PC-3 (cell line): ENCODE measurements at regions not wholly inside any gene's neighbourhood (a gene's known extent, or its start where the extent isn't known, plus 50 kb on each side); places are given as distances from the start of the nearest gene placed in this dataset.

Source experiments
- ATAC-seq: fragments of 200-7000 bp; cut with Tn5 transposase; 2 replicates; pipeline ENCODE4 v1.9.1; 2020; ENCODE audit warnings: mild to moderate bottlenecking, moderate library complexity
- BruUV-seq: library from RNA; stranded (reverse); fragments of 400-500 nt; replicated peaks from 2 replicates; lab custom pipeline; 2021; lab: Mats Ljungman, UMichigan
- CTCF ChIA-PET: fragments of 300-600 bp; sonication (Branson Sonifier 250); formaldehyde crosslinking; loops from one replicate; lab custom pipeline; 2022; ENCODE audit warnings: antibody characterized with exemption; lab: Charles Lee
- POLR2A ChIA-PET: fragments of 300-600 bp; sonication (Branson Sonifier 250); formaldehyde crosslinking; loops from one replicate; lab custom pipeline; 2022; ENCODE audit warnings: antibody characterized with exemption; ENCODE audit not compliant: unreplicated experiment; lab: Charles Lee
- DNase-seq: peaks from one replicate; pipeline ENCODE4 v3.0.0-alpha.2; 2015
- H2AFZ ChIP-seq: fragments of 300-600 bp; sonication (generic); 2 replicates; pipeline ENCODE4 v1.6.0; 2016; ENCODE audit warnings: antibody characterized with exemption, low read length
- H3F3A ChIP-seq: fragments of 300-600 bp; sonication (generic); one replicate; pipeline ENCODE4 v1.6.0; 2017; ENCODE audit warnings: antibody characterized with exemption, low read length, control low read depth, mild to moderate bottlenecking; ENCODE audit not compliant: unreplicated experiment
- H3K27ac ChIP-seq: fragments of 300-600 bp; sonication (generic); 2 replicates; pipeline ENCODE4 v1.5.1; 2016; ENCODE audit warnings: mild to moderate bottlenecking, low read length
- H3K27me3 ChIP-seq: fragments of 300-600 bp; sonication (generic); 2 replicates; pipeline ENCODE4 v1.6.1; 2016; ENCODE audit warnings: low read length, mixed read lengths
- H3K36me3 ChIP-seq: fragments of 300-600 bp; sonication (generic); 2 replicates; pipeline ENCODE4 v1.6.1; 2016; ENCODE audit warnings: low read depth, mixed run types, low read length, mixed read lengths
- H3K4me1 ChIP-seq: fragments of 300-600 bp; sonication (generic); 2 replicates; pipeline ENCODE4 v1.5.1; 2016; ENCODE audit warnings: low read length; ENCODE audit not compliant: insufficient read depth
- H3K4me2 ChIP-seq: fragments of 300-600 bp; sonication (generic); 2 replicates; pipeline ENCODE4 v1.6.0; 2016; ENCODE audit warnings: low read length
- H3K4me3 ChIP-seq: fragments of 300-600 bp; sonication (generic); 2 replicates; pipeline ENCODE4 v1.5.1; 2016; ENCODE audit warnings: mild to moderate bottlenecking, low read length, mixed read lengths
- H3K79me2 ChIP-seq: fragments of 300-600 bp; sonication (generic); 2 replicates; pipeline ENCODE4 v1.6.1; 2017; ENCODE audit warnings: low read length, mixed read lengths
- H3K9ac ChIP-seq: fragments of 300-600 bp; sonication (generic); 2 replicates; pipeline ENCODE4 v1.6.0; 2016; ENCODE audit warnings: mild to moderate bottlenecking, low read length
- H3K9me2 ChIP-seq: fragments of 300-600 bp; sonication (generic); replicated peaks from 2 replicates; pipeline ENCODE4 v1.6.1; 2016; ENCODE audit warnings: mixed run types, low read length, mixed read lengths
- H3K9me3 ChIP-seq: fragments of 300-600 bp; sonication (generic); 2 replicates; pipeline ENCODE4 v1.6.1; 2016; ENCODE audit warnings: low read length, mixed read lengths
- H4K20me1 ChIP-seq: fragments of 300-600 bp; sonication (generic); 2 replicates; pipeline ENCODE4 v1.6.1; 2016; ENCODE audit warnings: low read length, mixed read lengths
- EZH2 ChIP-seq: fragments of 300-600 bp; sonication (generic); IDR thresholded peaks from one replicate; pipeline ENCODE4 v1.6.1; 2017; ENCODE audit warnings: antibody characterized with exemption, mild to moderate bottlenecking, low read length; ENCODE audit not compliant: unreplicated experiment
- EZH2phosphoT487 ChIP-seq: fragments of 300-600 bp; sonication (generic); IDR thresholded peaks from 2 replicates; pipeline ENCODE4 v1.6.1; 2018; ENCODE audit warnings: mild to moderate bottlenecking, antibody characterized with exemption, low read length, borderline replicate concordance
- intact Hi-C: fragments of 100-400 bp; cut with micrococcal nuclease; formaldehyde crosslinking; loops from 2 replicates; pipeline ENCODE4 v1.9.0; 2023
- TF ChIP-seq, protein P1 (sequence below): fragments of 300-600 bp; sonication (generic); conservative IDR thresholded peaks from 2 replicates; pipeline ENCODE4 v1.5.1; 2017; ENCODE audit warnings: antibody characterized with exemption, low read depth, mild to moderate bottlenecking, low read length

DNA sequence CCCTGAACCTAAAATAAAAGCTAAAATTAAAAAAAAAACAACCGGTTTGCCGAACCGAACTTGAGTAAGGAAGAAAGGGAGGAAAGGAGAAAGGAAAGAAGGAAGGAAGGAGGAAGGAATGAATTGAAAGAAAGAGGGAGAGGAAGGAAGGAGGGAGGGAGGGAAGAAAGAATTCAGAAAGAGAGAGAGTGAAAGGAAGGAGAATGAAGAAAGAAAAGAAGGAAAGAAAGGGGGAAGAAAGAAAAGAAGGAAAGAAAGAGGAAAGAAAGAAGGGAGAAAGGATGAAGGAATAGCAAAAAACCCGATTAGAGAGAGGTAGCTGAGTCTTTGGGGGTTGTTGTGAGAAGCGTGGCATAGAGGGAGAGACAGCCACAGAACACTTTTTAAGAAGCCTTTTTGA is 121.4 kb downstream of the FGF18 start:
- no TSS peak for BruUV-seq
- Histone ChIP-seq H3K79me2 (no peaks in the 10 kb centered on the region), H3K9ac (no peak overlapping the region), H3K27me3 (peaks cover 28% of the 10 kb centered on the region; the same call in 1 of the 2 replicates), H3K9me3 (no peaks in the 10 kb centered on the region), H2AFZ (no peak overlapping the region), H3K4me1 (no peaks in the 10 kb centered on the region), H3K27ac (no peak overlapping the region), H3K4me3 (no peak overlapping the region), H3K36me3 (no peaks in the 10 kb centered on the region), H3F3A (no peaks in the 10 kb centered on the region), H3K9me2 (no peaks in the 10 kb centered on the region), H4K20me1 (no peaks in the 10 kb centered on the region), H3K4me2 (no peak overlapping the region)
- DNase-seq (no peak), ATAC-seq (no peak)
- ChIA-PET CTCF (no interaction called here), POLR2A (no interaction called here)
- TF ChIP-seq EZH2phosphoT487, result no peak
- TF ChIP-seq, protein P1, sequence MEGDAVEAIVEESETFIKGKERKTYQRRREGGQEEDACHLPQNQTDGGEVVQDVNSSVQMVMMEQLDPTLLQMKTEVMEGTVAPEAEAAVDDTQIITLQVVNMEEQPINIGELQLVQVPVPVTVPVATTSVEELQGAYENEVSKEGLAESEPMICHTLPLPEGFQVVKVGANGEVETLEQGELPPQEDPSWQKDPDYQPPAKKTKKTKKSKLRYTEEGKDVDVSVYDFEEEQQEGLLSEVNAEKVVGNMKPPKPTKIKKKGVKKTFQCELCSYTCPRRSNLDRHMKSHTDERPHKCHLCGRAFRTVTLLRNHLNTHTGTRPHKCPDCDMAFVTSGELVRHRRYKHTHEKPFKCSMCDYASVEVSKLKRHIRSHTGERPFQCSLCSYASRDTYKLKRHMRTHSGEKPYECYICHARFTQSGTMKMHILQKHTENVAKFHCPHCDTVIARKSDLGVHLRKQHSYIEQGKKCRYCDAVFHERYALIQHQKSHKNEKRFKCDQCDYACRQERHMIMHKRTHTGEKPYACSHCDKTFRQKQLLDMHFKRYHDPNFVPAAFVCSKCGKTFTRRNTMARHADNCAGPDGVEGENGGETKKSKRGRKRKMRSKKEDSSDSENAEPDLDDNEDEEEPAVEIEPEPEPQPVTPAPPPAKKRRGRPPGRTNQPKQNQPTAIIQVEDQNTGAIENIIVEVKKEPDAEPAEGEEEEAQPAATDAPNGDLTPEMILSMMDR, result no peak
- intact Hi-C loops, result no loop called here

DNA sequence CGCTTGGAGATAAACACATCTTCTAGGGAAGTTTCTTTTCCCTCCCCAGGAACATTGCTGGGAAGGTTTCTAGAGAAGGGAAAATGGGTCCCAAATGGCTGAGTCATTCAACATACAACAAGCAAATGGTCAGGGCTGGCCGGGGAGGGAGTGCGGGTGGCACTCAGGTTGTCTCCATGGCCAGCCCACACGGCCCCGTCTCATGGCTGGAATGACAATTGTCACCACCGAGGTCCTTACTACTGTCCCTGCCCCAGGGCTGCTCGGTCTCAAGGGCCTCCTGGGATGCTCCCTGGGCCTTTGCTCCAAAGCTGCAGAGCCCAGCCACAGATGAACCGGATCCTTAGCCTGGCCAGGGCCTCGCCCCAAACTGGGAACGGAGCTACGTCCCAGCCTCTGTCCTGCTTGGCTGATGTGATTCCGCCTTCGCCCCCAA is 121.9 kb downstream of the FGF18 start:
- H3K9me2 ChIP-seq, result no peaks in the 10 kb centered on the region
- POLR2A ChIA-PET, result no interaction called here
- intact Hi-C loops, result no loop called here
- TF ChIP-seq EZH2 (no peak), EZH2phosphoT487 (no peak)
- TF ChIP-seq, protein P1, result no peak
- H3K27ac ChIP-seq, result no peak overlapping the region
- no TSS peak for BruUV-seq
- no peak overlapping the region for H3K4me3 ChIP-seq
- DNase-seq, result no peak
- no peaks in the 10 kb centered on the region for H3K36me3 ChIP-seq
- H3K9me3 ChIP-seq, result no peaks in the 10 kb centered on the region
- no peaks in the 10 kb centered on the region for H4K20me1 ChIP-seq
- H3K27me3 ChIP-seq, result peaks cover 28% of the 10 kb centered on the region; the same call in 1 of the 2 replicates
- no peak for ATAC-seq
- H3K4me1 ChIP-seq, result no peaks in the 10 kb centered on the region
- H3F3A ChIP-seq, result no peaks in the 10 kb centered on the region
- H3K4me2 ChIP-seq, result no peak overlapping the region
- no peaks in the 10 kb centered on the region for H3K79me2 ChIP-seq
- CTCF ChIA-PET, result no interaction called here
- no peak overlapping the region for H2AFZ ChIP-seq
- no peak overlapping the region for H3K9ac ChIP-seq

DNA sequence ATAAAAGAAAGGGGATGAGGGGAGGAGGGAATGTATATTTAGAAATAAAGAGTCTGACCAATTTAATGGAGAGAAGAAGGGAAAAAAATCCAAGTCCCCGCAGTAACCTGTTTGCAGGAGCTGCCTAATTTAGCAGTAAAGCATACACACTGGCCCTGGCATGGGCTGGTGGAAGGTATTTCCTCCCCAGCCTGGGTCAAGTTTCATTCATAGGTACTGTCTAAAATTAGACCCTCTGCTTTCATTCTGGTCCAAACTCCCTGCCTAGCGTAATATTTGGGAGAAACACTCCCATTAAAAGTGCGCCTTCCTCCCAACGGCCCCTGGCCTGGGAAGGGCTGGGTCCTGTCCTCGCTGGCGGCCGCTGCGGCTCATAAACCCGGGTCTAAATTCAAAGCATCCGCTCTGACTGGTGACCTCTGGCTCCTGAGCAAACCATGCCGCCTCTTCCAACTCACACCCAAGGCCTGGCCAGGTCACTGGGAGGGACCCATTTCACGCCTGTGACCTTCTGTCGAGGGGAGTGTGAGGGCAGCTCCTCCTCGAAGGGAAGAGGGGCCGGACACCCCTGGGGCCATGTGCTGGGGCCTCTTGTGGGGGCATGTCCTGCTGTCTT is 123.2 kb downstream of the FGF18 start:
- BruUV-seq, result no TSS peak
- H3K9me3 ChIP-seq, result no peaks in the 10 kb centered on the region
- H3K4me3 ChIP-seq, result no peak overlapping the region
- TF ChIP-seq, protein P1, result no peak
- no peak for TF ChIP-seq EZH2phosphoT487
- TF ChIP-seq EZH2, result no peak
- intact Hi-C loops, result no loop called here
- H3K36me3 ChIP-seq, result no peaks in the 10 kb centered on the region
- H3K27me3 ChIP-seq, result peaks cover 25% of the 10 kb centered on the region; the same call in 1 of the 2 replicates
- no peaks in the 10 kb centered on the region for H3K4me1 ChIP-seq
- no peaks in the 10 kb centered on the region for H3F3A ChIP-seq
- DNase-seq (no peak), ATAC-seq (no peak)
- H3K4me2 ChIP-seq, result no peak overlapping the region
- no peak overlapping the region for H3K27ac ChIP-seq
- no peak overlapping the region for H2AFZ ChIP-seq
- H4K20me1 ChIP-seq, result no peaks in the 10 kb centered on the region
- H3K79me2 ChIP-seq, result no peaks in the 10 kb centered on the region
- ChIA-PET POLR2A (no interaction called here), CTCF (no interaction called here)
- H3K9ac ChIP-seq, result no peak overlapping the region
- no peaks in the 10 kb centered on the region for H3K9me2 ChIP-seq
